ENCODE measurements at regions not wholly inside any gene's neighbourhood (a gene's known extent, or its start where the extent isn't known, plus 50 kb on each side); places are given as distances from the start of the nearest gene placed in this dataset.

DNA sequence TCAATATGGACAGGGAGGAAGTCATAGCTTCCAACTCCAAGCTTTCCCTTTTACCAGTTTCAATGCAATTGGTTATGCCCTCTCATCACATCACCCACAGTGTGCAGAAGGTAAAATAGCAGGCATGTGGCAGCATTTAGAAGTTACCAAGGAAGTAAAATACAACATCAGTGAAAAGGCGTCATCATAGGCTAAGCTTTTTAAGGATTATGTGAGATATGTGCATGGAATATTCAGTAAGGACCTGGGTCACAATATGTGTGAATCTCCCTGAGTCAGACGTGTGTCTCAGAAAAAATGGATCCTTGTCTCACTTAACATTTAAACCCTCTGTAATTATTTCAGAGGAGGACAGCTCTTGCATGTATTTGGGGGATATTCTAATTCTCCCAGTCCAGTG, 522.8 kb upstream of the POM121L12 start:
- no peaks in the 10 kb centered on the region for H3K4me1 ChIP-seq
- DNase-seq: no peak
- H3K4me3 ChIP-seq: no peak overlapping the region
- TF ChIP-seq, protein P1, sequence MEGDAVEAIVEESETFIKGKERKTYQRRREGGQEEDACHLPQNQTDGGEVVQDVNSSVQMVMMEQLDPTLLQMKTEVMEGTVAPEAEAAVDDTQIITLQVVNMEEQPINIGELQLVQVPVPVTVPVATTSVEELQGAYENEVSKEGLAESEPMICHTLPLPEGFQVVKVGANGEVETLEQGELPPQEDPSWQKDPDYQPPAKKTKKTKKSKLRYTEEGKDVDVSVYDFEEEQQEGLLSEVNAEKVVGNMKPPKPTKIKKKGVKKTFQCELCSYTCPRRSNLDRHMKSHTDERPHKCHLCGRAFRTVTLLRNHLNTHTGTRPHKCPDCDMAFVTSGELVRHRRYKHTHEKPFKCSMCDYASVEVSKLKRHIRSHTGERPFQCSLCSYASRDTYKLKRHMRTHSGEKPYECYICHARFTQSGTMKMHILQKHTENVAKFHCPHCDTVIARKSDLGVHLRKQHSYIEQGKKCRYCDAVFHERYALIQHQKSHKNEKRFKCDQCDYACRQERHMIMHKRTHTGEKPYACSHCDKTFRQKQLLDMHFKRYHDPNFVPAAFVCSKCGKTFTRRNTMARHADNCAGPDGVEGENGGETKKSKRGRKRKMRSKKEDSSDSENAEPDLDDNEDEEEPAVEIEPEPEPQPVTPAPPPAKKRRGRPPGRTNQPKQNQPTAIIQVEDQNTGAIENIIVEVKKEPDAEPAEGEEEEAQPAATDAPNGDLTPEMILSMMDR (IDR thresholded peaks at IDR 0.05; ENCODE audit: borderline replicate concordance): no peak
- no peaks in the 10 kb centered on the region for H3K27me3 ChIP-seq (ENCODE audit: low read depth)
- intact Hi-C loops (cut with micrococcal nuclease): no loop called here
- H3K9me3 ChIP-seq (replicated peaks): peaks cover 29% of the 10 kb centered on the region
- no peaks in the 10 kb centered on the region for H3K36me3 ChIP-seq
- H3K27ac ChIP-seq (replicated peaks): no peak overlapping the region

DNA sequence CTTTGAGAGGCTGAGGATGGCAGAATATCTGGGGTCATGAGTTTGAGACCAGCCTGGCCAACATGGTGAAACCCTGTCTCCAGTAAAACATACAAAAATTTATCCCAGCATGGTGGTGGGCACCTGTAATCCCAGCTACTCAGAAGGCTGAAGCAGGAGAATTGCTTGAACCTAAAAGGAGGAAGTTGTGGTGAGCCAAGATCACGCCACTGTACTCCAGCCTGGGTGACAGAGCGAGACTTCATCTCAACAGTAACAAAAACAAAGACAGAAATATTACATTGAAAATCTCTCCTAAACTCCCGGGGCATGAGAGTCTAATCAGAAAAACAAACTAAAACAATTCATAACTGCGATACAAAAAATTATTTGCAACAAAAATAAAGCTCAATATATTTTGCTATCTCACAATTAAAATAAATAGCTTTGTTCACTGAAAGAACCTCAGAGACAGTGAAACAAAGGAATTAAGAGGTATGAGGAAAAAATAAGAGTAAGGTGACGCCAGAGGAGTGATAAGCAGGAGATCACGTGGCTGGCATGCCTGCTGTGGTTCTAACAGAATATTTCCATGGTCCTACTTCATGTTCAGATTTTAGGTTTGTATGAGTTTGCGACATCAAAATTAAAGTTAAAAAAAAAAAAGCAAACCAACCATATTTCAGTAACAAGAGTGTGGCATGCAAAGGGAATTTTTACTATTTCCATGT, 527.7 kb upstream of the POM121L12 start:
- TF ChIP-seq, protein P1 (IDR thresholded peaks at IDR 0.05; ENCODE audit: borderline replicate concordance): no peak
- Histone ChIP-seq H3K27me3 (ENCODE audit: low read depth) (no peaks in the 10 kb centered on the region), H3K36me3 (no peaks in the 10 kb centered on the region), H3K4me3 (no peak overlapping the region), H3K4me1 (no peaks in the 10 kb centered on the region), H3K27ac (replicated peaks) (no peak overlapping the region), H3K9me3 (replicated peaks) (no peaks in the 10 kb centered on the region)
- intact Hi-C loops (cut with micrococcal nuclease): no loop called here
- DNase-seq: no peak

DNA sequence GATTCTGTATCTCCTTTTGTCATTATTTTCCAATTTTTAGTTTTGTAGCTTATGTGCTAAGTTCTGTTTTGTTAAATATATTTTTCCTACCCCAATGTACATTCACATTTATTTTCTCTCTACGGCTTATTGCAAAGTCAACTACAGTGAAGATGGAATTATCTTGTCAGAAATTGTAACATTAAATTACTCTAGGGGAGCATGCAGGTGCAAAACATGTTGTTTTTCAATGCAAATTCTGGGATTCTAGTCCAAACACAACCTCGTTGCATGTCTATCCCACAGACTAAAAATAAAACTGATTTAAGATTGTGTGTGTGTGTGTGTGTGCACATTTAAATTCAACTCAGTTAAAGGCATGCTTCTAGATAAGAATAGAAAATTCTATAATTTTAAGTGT, 529.1 kb upstream of the POM121L12 start:
- Histone ChIP-seq H3K4me1 (no peaks in the 10 kb centered on the region), H3K36me3 (no peaks in the 10 kb centered on the region), H3K27ac (replicated peaks) (no peak overlapping the region), H3K4me3 (no peak overlapping the region), H3K9me3 (replicated peaks) (no peaks in the 10 kb centered on the region), H3K27me3 (ENCODE audit: low read depth) (no peaks in the 10 kb centered on the region)
- intact Hi-C loops (cut with micrococcal nuclease): no loop called here
- no peak for DNase-seq
- TF ChIP-seq, protein P1 (IDR thresholded peaks at IDR 0.05; ENCODE audit: borderline replicate concordance): no peak

DNA sequence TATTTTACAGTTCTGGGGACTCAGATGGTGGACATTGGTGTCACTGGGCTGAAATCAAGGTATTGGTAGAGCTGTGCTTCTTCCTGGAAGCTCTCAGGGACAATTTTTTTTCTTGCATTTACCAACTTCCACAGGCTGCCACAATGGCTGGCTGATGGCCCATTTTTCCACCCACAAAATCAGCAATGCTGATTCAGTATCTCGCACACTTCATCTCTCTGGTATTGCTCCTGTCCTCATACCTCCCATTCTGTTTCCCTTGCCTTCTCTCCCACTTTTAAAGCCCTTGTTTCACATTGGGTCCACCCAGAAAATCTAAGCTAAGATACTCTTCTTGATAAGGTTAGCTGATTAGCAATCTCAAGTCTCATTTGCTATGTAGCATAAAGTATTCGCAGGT, 530.9 kb upstream of the POM121L12 start:
- TF ChIP-seq, protein P1 (IDR thresholded peaks at IDR 0.05; ENCODE audit: borderline replicate concordance): no peak
- no peaks in the 10 kb centered on the region for H3K36me3 ChIP-seq
- intact Hi-C loops (cut with micrococcal nuclease): no loop called here

DNA sequence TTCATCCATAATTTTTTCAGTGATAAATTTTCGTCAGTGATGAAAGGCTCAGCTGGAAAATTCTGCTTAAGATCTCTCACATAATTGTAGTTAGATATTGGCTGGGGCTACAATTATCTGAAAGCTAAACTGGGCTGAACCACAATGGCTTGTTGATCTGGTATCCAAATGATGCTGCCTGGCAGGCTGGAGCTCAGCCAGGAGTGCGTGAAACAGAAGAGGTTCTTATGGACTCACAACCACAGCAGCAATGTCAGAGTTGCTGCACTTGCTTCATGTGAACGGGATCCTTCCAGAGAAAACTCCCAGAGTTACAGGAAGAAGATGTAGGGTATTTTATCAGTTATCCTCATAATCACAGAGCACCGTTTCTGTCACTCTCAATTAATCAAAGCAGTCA, 533.2 kb upstream of the POM121L12 start:
- TF ChIP-seq, protein P1 (IDR thresholded peaks at IDR 0.05; ENCODE audit: borderline replicate concordance): no peak
- H3K9me3 ChIP-seq (replicated peaks): no peaks in the 10 kb centered on the region
- DNase-seq: no peak
- H3K4me1 ChIP-seq: no peaks in the 10 kb centered on the region
- intact Hi-C loops (cut with micrococcal nuclease): no loop called here
- no peaks in the 10 kb centered on the region for H3K36me3 ChIP-seq
- H3K27me3 ChIP-seq (ENCODE audit: low read depth): no peaks in the 10 kb centered on the region
- H3K27ac ChIP-seq (replicated peaks): no peak overlapping the region
- no peak overlapping the region for H3K4me3 ChIP-seq

More for the DNA sequence above, 530.9 kb upstream of the POM121L12 start:
- no peaks in the 10 kb centered on the region for H3K27me3 ChIP-seq (ENCODE audit: low read depth)
- H3K27ac ChIP-seq (replicated peaks): no peak overlapping the region
- H3K9me3 ChIP-seq (replicated peaks): no peaks in the 10 kb centered on the region
- no peaks in the 10 kb centered on the region for H3K4me1 ChIP-seq
- H3K4me3 ChIP-seq: no peak overlapping the region
- no peak for DNase-seq
